HepG2 (cell line): ENCODE measurements at regions not wholly inside any gene's neighbourhood (a gene's known extent, or its start where the extent isn't known, plus 50 kb on each side); places are given as distances from the start of the nearest gene placed in this dataset.

Source experiments
- BCL6 ChIP-seq: IDR thresholded peaks from 2 replicates; pipeline ENCODE4 v1.6.1; 2016; ENCODE audit warnings: missing genetic modification reagents, missing compliant biosample characterization
- GLI4 ChIP-seq: sonication (generic); formaldehyde crosslinking; IDR thresholded peaks from 2 replicates; pipeline ENCODE4 v1.5.1; 2020; ENCODE audit warnings: missing genetic modification reagents, mild to moderate bottlenecking, moderate library complexity, borderline replicate concordance
- GPBP1L1 ChIP-seq: sonication (generic); formaldehyde crosslinking; IDR thresholded peaks from 2 replicates; pipeline ENCODE4 v1.5.0; 2020; ENCODE audit warnings: mild to moderate bottlenecking, missing genetic modification reagents
- MAFG ChIP-seq: sonication (generic); formaldehyde crosslinking; IDR thresholded peaks from 2 replicates; pipeline ENCODE4 v1.5.1; 2020; ENCODE audit warnings: mild to moderate bottlenecking, missing genetic modification reagents
- MEF2D ChIP-seq: sonication (generic); formaldehyde crosslinking; IDR thresholded peaks from 2 replicates; pipeline ENCODE4 v1.5.1; 2020; ENCODE audit warnings: mild to moderate bottlenecking, missing genetic modification reagents
- POLR2AphosphoS5 ChIP-seq: IDR thresholded peaks from 2 replicates; pipeline ENCODE4 v1.6.1; 2012; ENCODE audit warnings: low read depth, low read length
- SIX1 ChIP-seq: sonication (generic); formaldehyde crosslinking; IDR thresholded peaks from 2 replicates; pipeline ENCODE4 v1.4.0; 2020; ENCODE audit warnings: missing genetic modification reagents, borderline replicate concordance
- SOX6 ChIP-seq, 2 experiments: fragments of 450-650 bp in 1 of 2; sonication (generic) in 1 of 2; formaldehyde crosslinking in 1 of 2; IDR thresholded peaks; 2 replicates each; pipeline versions ENCODE4 v1.4.0 to v1.6.1; 2017 to 2020; ENCODE audit warnings: antibody characterized with exemption in 1 of 2, mild to moderate bottlenecking in 1 of 2, missing genetic modification reagents in 1 of 2
- TARDBP ChIP-seq: sonication (generic); formaldehyde crosslinking; IDR thresholded peaks from 2 replicates; pipeline ENCODE4 v1.8.0; 2022; ENCODE audit warnings: mild to moderate bottlenecking, missing genetic modification reagents
- TOE1 ChIP-seq: sonication (generic); formaldehyde crosslinking; IDR thresholded peaks from 2 replicates; pipeline ENCODE4 v1.4.0; 2020; ENCODE audit warnings: mild to moderate bottlenecking, missing genetic modification reagents
- YEATS2 ChIP-seq: sonication (generic); formaldehyde crosslinking; IDR thresholded peaks from 2 replicates; pipeline ENCODE4 v1.4.0; 2020; ENCODE audit warnings: missing genetic modification reagents, borderline replicate concordance
- ZBTB25 ChIP-seq: IDR thresholded peaks from 2 replicates; pipeline ENCODE4 v1.6.1; 2018; ENCODE audit warnings: missing genetic modification reagents
- ZNF205 ChIP-seq: IDR thresholded peaks from 2 replicates; pipeline ENCODE4 v1.6.1; 2018; ENCODE audit warnings: missing biosample characterization, missing genetic modification reagents
- ZNF350 ChIP-seq: sonication (generic); formaldehyde crosslinking; IDR thresholded peaks from 2 replicates; pipeline ENCODE4 v1.4.0; 2020; ENCODE audit warnings: mild to moderate bottlenecking, low read depth, missing genetic modification reagents, borderline replicate concordance
- ZNF580 ChIP-seq: IDR thresholded peaks from 2 replicates; pipeline ENCODE4 v1.6.1; 2016; ENCODE audit warnings: low read depth, borderline replicate concordance
- ZNF670 ChIP-seq: sonication (generic); formaldehyde crosslinking; IDR thresholded peaks from 2 replicates; pipeline ENCODE4 v1.8.0; 2022; ENCODE audit warnings: mild to moderate bottlenecking, missing genetic modification reagents, borderline replicate concordance
- ZNF788 ChIP-seq: sonication (generic); formaldehyde crosslinking; IDR thresholded peaks from 2 replicates; pipeline ENCODE4 v1.5.0; 2020; ENCODE audit warnings: mild to moderate bottlenecking, missing genetic modification reagents, borderline replicate concordance
- ZNF816 ChIP-seq: sonication (generic); formaldehyde crosslinking; IDR thresholded peaks from 2 replicates; pipeline ENCODE4 v1.8.0; 2022; ENCODE audit warnings: missing genetic modification reagents, mild to moderate bottlenecking, borderline replicate concordance
- TF ChIP-seq, protein P1 (sequence below): sonication (generic); formaldehyde crosslinking; IDR thresholded peaks from 2 replicates; pipeline ENCODE4 v1.4.0; 2020; ENCODE audit warnings: mild to moderate bottlenecking, missing genetic modification reagents, borderline replicate concordance
- TF ChIP-seq, protein P2 (sequence below): IDR thresholded peaks from 2 replicates; pipeline ENCODE4 v1.6.1; 2018; ENCODE audit warnings: missing genetic modification reagents, mild to moderate bottlenecking, missing compliant biosample characterization

DNA sequence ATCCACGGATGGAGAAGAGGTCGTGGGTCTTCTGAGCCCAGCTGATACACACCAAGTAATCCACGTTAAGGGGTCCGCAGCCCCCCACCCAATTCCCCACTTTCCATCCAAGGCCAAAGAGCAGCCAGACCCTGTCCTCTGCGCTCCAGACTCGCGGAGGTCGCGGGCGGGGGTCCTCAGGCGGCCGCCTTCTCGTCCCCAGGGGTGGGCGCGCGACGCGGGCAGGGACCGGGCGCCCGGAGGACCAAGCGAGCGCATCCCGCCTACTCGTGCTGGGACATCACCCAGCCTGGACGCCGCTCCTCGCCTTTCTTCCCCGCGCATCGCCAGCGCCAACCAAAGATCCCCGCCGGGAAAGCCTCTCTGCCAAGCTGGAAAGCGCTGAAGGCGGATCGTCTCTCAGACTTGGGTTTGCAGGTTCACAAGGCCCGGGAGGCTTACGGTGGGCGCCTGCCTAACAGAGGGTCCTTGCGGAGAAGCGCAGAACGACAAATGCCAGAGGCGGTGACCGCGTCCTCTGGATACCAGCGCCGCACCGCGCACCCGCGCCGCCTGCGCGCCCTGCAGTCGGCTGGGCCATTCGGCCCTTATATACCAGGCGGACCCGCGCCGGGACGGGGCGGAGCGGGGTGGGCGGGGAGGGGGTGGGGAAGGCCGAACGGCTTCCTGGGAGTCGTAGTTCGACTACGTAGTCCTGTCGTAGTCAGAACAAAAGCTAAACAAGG, 471.6 kb downstream of the SOX9 start (continued):
- TF ChIP-seq, protein P1, sequence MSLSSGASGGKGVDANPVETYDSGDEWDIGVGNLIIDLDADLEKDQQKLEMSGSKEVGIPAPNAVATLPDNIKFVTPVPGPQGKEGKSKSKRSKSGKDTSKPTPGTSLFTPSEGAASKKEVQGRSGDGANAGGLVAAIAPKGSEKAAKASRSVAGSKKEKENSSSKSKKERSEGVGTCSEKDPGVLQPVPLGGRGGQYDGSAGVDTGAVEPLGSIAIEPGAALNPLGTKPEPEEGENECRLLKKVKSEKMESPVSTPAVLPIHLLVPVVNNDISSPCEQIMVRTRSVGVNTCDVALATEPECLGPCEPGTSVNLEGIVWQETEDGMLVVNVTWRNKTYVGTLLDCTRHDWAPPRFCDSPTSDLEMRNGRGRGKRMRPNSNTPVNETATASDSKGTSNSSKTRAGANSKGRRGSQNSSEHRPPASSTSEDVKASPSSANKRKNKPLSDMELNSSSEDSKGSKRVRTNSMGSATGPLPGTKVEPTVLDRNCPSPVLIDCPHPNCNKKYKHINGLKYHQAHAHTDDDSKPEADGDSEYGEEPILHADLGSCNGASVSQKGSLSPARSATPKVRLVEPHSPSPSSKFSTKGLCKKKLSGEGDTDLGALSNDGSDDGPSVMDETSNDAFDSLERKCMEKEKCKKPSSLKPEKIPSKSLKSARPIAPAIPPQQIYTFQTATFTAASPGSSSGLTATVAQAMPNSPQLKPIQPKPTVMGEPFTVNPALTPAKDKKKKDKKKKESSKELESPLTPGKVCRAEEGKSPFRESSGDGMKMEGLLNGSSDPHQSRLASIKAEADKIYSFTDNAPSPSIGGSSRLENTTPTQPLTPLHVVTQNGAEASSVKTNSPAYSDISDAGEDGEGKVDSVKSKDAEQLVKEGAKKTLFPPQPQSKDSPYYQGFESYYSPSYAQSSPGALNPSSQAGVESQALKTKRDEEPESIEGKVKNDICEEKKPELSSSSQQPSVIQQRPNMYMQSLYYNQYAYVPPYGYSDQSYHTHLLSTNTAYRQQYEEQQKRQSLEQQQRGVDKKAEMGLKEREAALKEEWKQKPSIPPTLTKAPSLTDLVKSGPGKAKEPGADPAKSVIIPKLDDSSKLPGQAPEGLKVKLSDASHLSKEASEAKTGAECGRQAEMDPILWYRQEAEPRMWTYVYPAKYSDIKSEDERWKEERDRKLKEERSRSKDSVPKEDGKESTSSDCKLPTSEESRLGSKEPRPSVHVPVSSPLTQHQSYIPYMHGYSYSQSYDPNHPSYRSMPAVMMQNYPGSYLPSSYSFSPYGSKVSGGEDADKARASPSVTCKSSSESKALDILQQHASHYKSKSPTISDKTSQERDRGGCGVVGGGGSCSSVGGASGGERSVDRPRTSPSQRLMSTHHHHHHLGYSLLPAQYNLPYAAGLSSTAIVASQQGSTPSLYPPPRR: peak; percentile 31
- TF ChIP-seq SIX1 (CRISPR knock-in tag): no peak
- TF ChIP-seq, protein P2, sequence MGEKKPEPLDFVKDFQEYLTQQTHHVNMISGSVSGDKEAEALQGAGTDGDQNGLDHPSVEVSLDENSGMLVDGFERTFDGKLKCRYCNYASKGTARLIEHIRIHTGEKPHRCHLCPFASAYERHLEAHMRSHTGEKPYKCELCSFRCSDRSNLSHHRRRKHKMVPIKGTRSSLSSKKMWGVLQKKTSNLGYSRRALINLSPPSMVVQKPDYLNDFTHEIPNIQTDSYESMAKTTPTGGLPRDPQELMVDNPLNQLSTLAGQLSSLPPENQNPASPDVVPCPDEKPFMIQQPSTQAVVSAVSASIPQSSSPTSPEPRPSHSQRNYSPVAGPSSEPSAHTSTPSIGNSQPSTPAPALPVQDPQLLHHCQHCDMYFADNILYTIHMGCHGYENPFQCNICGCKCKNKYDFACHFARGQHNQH (CRISPR knock-in tag): peak; percentile 92
- TF ChIP-seq ZNF670: no peak
- peak; percentile 64 for TF ChIP-seq YEATS2 (CRISPR knock-in tag)
- TF ChIP-seq SOX6 (IDR thresholded peaks at IDR 0.05): no peak
- TF ChIP-seq SOX6 (CRISPR knock-in tag; IDR thresholded peaks at IDR 0.05): peak; percentile 63; the same call in 1 of the 2 replicates
- TF ChIP-seq POLR2AphosphoS5: peak; percentile 99
- no peak for TF ChIP-seq MAFG (CRISPR knock-in tag)
- TF ChIP-seq TARDBP: peak; percentile 79; the same call in 1 of the 2 replicates
- TF ChIP-seq ZNF816 (CRISPR knock-in tag): no peak
- TF ChIP-seq ZNF788 (CRISPR knock-in tag): peak; percentile 85; the same call in 1 of the 2 replicates
- peak; percentile 89 for TF ChIP-seq ZNF205 (CRISPR knock-in tag)
- peak; percentile 73; the same call in 1 of the 2 replicates for TF ChIP-seq ZNF350
- TF ChIP-seq ZBTB25 (CRISPR knock-in tag): peak; percentile 91
- no peak for TF ChIP-seq GLI4 (CRISPR knock-in tag)
- TF ChIP-seq TOE1: 0 out of 2 replicates have a peak, but pooled peaks have one; percentile 66
- TF ChIP-seq ZNF580: peak; percentile 97
- TF ChIP-seq BCL6 (CRISPR knock-in tag): peak; percentile 81
- no peak for TF ChIP-seq GPBP1L1
- TF ChIP-seq MEF2D (CRISPR knock-in tag): no peak; the same call in 1 of the 2 replicates
